Vagina (tissue), 2 donors: ENCODE measurements at regions not wholly inside any gene's neighbourhood (a gene's known extent, or its start where the extent isn't known, plus 50 kb on each side); places are given as distances from the start of the nearest gene placed in this dataset.

ENCODE experiments used
- CTCF ChIP-seq, 3 experiments: fragments of 450-650 bp in 2 of 3; fragments of 200-600 bp in 1 of 3; sonication (generic) in 1 of 3; IDR thresholded peaks; one replicate each; pipeline ENCODE4 v1.5.1; 2017 to 2019; ENCODE audit warnings: antibody characterized with exemption in 3 of 3, mild to moderate bottlenecking in 2 of 3, moderate library complexity in 2 of 3
- POLR2A ChIP-seq, 2 donors: fragments of 450-650 bp; IDR thresholded peaks; one replicate each; pipeline ENCODE4 v1.6.1; 2017; ENCODE audit warnings: antibody characterized with exemption in 2 of 2, mild to moderate bottlenecking in 2 of 2, moderate library complexity in 2 of 2
- POLR2AphosphoS5 ChIP-seq, 2 donors: sonication (generic); formaldehyde crosslinking; IDR thresholded peaks; one replicate each; pipeline ENCODE4 v1.9.0; 2017; ENCODE audit warnings: antibody characterized with exemption in 2 of 2, mild to moderate bottlenecking in 2 of 2, low read depth in 1 of 2; ENCODE audit not compliant: insufficient read depth in 1 of 2

GRCh38 chr5:104024538-104024937 is 461.9 kb upstream of the NUDT12 start:
- TF ChIP-seq POLR2A (IDR thresholded peaks at IDR 0.05) (no peak), CTCF (IDR thresholded peaks at IDR 0.05) (no peak), POLR2AphosphoS5 (IDR thresholded peaks at IDR 0.05; ENCODE audit: insufficient read depth in 1 of 2, low read depth in 1 of 2) (no peak)
